SK-N-SH treated with all-trans-retinoic acid at 6 μM for 48 hours (cell line): ENCODE measurements at regions not wholly inside any gene's neighbourhood (a gene's known extent, or its start where the extent isn't known, plus 50 kb on each side); places are given as distances from the start of the nearest gene placed in this dataset.

ENCODE experiments used
- ATAC-seq: fragments of 200-7000 bp; cut with Tn5 transposase; 3 replicates; pipeline ENCODE4 v1.9.1; 2020; ENCODE audit warnings: mild to moderate bottlenecking, moderate library complexity
- ARNTL ChIP-seq: fragments of 450-650 bp; formaldehyde crosslinking; IDR thresholded peaks from 2 replicates; pipeline ENCODE4 v1.5.0; 2020; ENCODE audit warnings: low read depth, mild to moderate bottlenecking, moderate library complexity, borderline replicate concordance
- BACH2 ChIP-seq: fragments of 250-450 bp; sonication (Bioruptor Pico); IDR thresholded peaks from 2 replicates; pipeline ENCODE4 v1.9.0; 2021; ENCODE audit warnings: mild to moderate bottlenecking, borderline replicate concordance
- CSDC2 ChIP-seq: fragments of 250-450 bp; sonication (Bioruptor Pico); IDR thresholded peaks from 2 replicates; pipeline ENCODE4 v1.5.0; 2020; ENCODE audit warnings: mild to moderate bottlenecking, moderate library complexity
- CSRNP3 ChIP-seq: fragments of 250-450 bp; sonication (Bioruptor Pico); IDR thresholded peaks from 2 replicates; pipeline ENCODE4 v1.5.1; 2021; ENCODE audit warnings: mild to moderate bottlenecking, moderate library complexity
- ESRRG ChIP-seq: fragments of 250-450 bp; sonication (Bioruptor Pico); IDR thresholded peaks from 2 replicates; pipeline ENCODE4 v1.6.1; 2021; ENCODE audit warnings: mild to moderate bottlenecking
- GLIS3 ChIP-seq: fragments of 250-450 bp; sonication (Bioruptor Pico); IDR thresholded peaks from 2 replicates; pipeline ENCODE4 v1.5.0; 2020; ENCODE audit warnings: mild to moderate bottlenecking, moderate library complexity
- ISL1 ChIP-seq: fragments of 250-450 bp; sonication (Bioruptor Pico); IDR thresholded peaks from 2 replicates; pipeline ENCODE4 v2.1.2; 2022; ENCODE audit warnings: mild to moderate bottlenecking, moderate library complexity
- OSR1 ChIP-seq: fragments of 250-450 bp; sonication (Bioruptor Pico); IDR thresholded peaks from 2 replicates; pipeline ENCODE4 v1.8.0; 2022; ENCODE audit warnings: moderate library complexity, mild to moderate bottlenecking, inconsistent platforms
- PATZ1 ChIP-seq: fragments of 250-450 bp; sonication (Bioruptor Pico); IDR thresholded peaks from 2 replicates; pipeline ENCODE4 v1.8.0; 2020; ENCODE audit warnings: mild to moderate bottlenecking, moderate library complexity, borderline replicate concordance
- PPARA ChIP-seq: fragments of 250-450 bp; sonication (Bioruptor Pico); IDR thresholded peaks from 2 replicates; pipeline ENCODE4 v1.5.0; 2020; ENCODE audit warnings: mild to moderate bottlenecking, borderline replicate concordance
- RARB ChIP-seq: fragments of 250-450 bp; sonication (Bioruptor Pico); IDR thresholded peaks from 2 replicates; pipeline ENCODE4 v1.8.0; 2021; ENCODE audit warnings: mild to moderate bottlenecking, moderate library complexity
- SNAI2 ChIP-seq: fragments of 250-450 bp; sonication (Bioruptor Pico); IDR thresholded peaks from 2 replicates; pipeline ENCODE4 v1.5.0; 2020; ENCODE audit warnings: mild to moderate bottlenecking, moderate library complexity
- TCF4 ChIP-seq: fragments of 250-450 bp; sonication (Bioruptor Pico); IDR thresholded peaks from 2 replicates; pipeline ENCODE4 v1.8.0; 2021; ENCODE audit warnings: mild to moderate bottlenecking, moderate library complexity, borderline replicate concordance
- TOX ChIP-seq: fragments of 250-450 bp; sonication (Bioruptor Pico); IDR thresholded peaks from 2 replicates; pipeline ENCODE4 v1.8.0; 2021; ENCODE audit warnings: mild to moderate bottlenecking, moderate library complexity, borderline replicate concordance
- ZC3H10 ChIP-seq: fragments of 250-450 bp; sonication (Bioruptor Pico); IDR thresholded peaks from 2 replicates; pipeline ENCODE4 v1.5.1; 2021; ENCODE audit warnings: mild to moderate bottlenecking, moderate library complexity
- ZFP3 ChIP-seq: fragments of 250-450 bp; sonication (Bioruptor Pico); IDR thresholded peaks from 2 replicates; pipeline ENCODE4 v1.5.0; 2020; ENCODE audit warnings: mild to moderate bottlenecking, moderate library complexity
- ZFP30 ChIP-seq: fragments of 450-650 bp; formaldehyde crosslinking; IDR thresholded peaks from 2 replicates; pipeline ENCODE4 v1.5.0; 2022; ENCODE audit warnings: mild to moderate bottlenecking, moderate library complexity
- ZNF565 ChIP-seq: fragments of 450-650 bp; formaldehyde crosslinking; conservative IDR thresholded peaks from 2 replicates; pipeline ENCODE4 v1.5.0; 2020; ENCODE audit warnings: low read depth, mild to moderate bottlenecking, moderate library complexity
- ZNF70 ChIP-seq: fragments of 450-650 bp; formaldehyde crosslinking; IDR thresholded peaks from 2 replicates; pipeline ENCODE4 v1.5.0; 2020; ENCODE audit warnings: mild to moderate bottlenecking, moderate library complexity
- ZNF8 ChIP-seq: fragments of 450-650 bp; formaldehyde crosslinking; IDR thresholded peaks from 2 replicates; pipeline ENCODE4 v1.5.0; 2020; ENCODE audit warnings: mild to moderate bottlenecking, moderate library complexity
- TF ChIP-seq, protein P1 (sequence below): fragments of 250-450 bp; sonication (Bioruptor Pico); IDR thresholded peaks from 2 replicates; pipeline ENCODE4 v1.5.1; 2020; ENCODE audit warnings: low read depth, mild to moderate bottlenecking, moderate library complexity
- TF ChIP-seq, protein P2 (sequence below): fragments of 250-450 bp; sonication (Bioruptor Pico); IDR thresholded peaks from 2 replicates; pipeline ENCODE4 v1.5.0; 2020; ENCODE audit warnings: mild to moderate bottlenecking, moderate library complexity

DNA sequence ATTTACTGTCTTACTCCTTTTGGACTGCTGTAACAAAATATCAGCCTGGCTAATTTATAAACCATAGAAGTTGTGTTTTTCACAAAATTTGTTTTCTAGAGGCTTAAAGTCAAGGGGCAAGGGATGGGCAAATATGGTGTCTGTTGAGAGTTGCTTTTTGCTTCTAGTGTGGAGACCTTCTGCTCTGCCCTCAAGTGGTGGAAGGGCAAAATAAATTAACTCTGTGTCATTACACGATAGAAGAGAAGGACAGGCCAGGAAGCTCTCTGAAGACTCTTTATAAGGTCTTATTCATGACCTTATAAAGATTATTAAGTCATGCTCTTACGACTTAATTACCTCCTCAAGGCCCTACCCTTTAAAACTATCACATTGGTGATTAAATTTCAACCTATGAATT is 181.2 kb upstream of the LRATD1 start:
- no peak for TF ChIP-seq PPARA
- TF ChIP-seq ISL1 (CRISPR knock-in tag) = no peak
- no peak for TF ChIP-seq ZFP3 (CRISPR knock-in tag)
- TF ChIP-seq ARNTL (CRISPR knock-in tag) = no peak
- TF ChIP-seq ZNF565 (CRISPR knock-in tag) = no peak
- TF ChIP-seq SNAI2 (CRISPR knock-in tag) = no peak
- no peak for TF ChIP-seq ZC3H10 (CRISPR knock-in tag)
- TF ChIP-seq OSR1 (CRISPR knock-in tag) = no peak
- TF ChIP-seq ZNF8 (CRISPR knock-in tag) = no peak
- no peak for TF ChIP-seq CSRNP3 (CRISPR knock-in tag)
- TF ChIP-seq ZFP30 (CRISPR knock-in tag) = no peak
- no peak for TF ChIP-seq RARB
- TF ChIP-seq PATZ1 (CRISPR knock-in tag) = no peak
- no peak for TF ChIP-seq BACH2 (CRISPR knock-in tag)
- no peak for TF ChIP-seq TOX (CRISPR knock-in tag)
- TF ChIP-seq ZNF70 (CRISPR knock-in tag) = no peak
- TF ChIP-seq CSDC2 (CRISPR knock-in tag) = no peak
- no peak for TF ChIP-seq ESRRG (CRISPR knock-in tag)
- TF ChIP-seq, protein P1, sequence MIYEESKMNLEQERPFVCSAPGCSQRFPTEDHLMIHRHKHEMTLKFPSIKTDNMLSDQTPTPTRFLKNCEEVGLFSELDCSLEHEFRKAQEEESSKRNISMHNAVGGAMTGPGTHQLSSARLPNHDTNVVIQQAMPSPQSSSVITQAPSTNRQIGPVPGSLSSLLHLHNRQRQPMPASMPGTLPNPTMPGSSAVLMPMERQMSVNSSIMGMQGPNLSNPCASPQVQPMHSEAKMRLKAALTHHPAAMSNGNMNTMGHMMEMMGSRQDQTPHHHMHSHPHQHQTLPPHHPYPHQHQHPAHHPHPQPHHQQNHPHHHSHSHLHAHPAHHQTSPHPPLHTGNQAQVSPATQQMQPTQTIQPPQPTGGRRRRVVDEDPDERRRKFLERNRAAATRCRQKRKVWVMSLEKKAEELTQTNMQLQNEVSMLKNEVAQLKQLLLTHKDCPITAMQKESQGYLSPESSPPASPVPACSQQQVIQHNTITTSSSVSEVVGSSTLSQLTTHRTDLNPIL (CRISPR knock-in tag) = no peak
- no peak for ATAC-seq

- TF ChIP-seq PPARA (no peak), CSDC2 (CRISPR knock-in tag) (no peak), ZC3H10 (CRISPR knock-in tag) (no peak), ARNTL (CRISPR knock-in tag) (no peak), RARB (no peak), CSRNP3 (CRISPR knock-in tag) (no peak), ZNF565 (CRISPR knock-in tag) (no peak), ISL1 (CRISPR knock-in tag) (no peak), OSR1 (CRISPR knock-in tag) (no peak)
- no peak for ATAC-seq
Observed at GRCh38 chr2:14454202-14454601, 178.3 kb upstream of the LRATD1 start.

DNA sequence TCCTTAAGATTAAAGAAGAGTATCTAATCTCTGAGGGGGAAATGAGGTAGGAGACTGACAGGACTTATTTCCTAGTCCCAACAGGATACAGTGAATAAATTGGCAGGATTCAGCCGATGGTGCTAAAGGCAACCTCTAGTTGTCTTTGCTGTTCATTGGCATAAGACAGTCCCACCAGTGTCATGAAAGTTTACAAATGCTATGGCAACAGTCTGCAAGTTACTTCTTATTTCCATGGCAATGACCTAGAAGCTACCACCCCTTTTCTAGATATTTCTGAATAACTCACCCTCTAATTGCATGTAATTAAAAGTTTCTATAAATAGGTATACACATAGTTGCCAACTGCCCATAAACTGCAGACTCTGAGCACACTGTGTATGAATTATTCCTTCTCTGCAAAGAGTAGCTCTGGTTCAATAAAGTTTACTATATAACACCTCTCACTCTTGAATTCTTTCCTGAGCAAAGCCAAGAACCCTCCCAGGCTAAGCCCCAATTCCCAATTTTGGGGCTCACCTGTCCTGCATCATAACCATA is 172.7 kb upstream of the LRATD1 start:
- no peak for ATAC-seq
- TF ChIP-seq, protein P2, sequence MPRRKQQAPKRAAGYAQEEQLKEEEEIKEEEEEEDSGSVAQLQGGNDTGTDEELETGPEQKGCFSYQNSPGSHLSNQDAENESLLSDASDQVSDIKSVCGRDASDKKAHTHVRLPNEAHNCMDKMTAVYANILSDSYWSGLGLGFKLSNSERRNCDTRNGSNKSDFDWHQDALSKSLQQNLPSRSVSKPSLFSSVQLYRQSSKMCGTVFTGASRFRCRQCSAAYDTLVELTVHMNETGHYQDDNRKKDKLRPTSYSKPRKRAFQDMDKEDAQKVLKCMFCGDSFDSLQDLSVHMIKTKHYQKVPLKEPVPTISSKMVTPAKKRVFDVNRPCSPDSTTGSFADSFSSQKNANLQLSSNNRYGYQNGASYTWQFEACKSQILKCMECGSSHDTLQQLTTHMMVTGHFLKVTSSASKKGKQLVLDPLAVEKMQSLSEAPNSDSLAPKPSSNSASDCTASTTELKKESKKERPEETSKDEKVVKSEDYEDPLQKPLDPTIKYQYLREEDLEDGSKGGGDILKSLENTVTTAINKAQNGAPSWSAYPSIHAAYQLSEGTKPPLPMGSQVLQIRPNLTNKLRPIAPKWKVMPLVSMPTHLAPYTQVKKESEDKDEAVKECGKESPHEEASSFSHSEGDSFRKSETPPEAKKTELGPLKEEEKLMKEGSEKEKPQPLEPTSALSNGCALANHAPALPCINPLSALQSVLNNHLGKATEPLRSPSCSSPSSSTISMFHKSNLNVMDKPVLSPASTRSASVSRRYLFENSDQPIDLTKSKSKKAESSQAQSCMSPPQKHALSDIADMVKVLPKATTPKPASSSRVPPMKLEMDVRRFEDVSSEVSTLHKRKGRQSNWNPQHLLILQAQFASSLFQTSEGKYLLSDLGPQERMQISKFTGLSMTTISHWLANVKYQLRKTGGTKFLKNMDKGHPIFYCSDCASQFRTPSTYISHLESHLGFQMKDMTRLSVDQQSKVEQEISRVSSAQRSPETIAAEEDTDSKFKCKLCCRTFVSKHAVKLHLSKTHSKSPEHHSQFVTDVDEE (CRISPR knock-in tag) = no peak
- TF ChIP-seq ESRRG (CRISPR knock-in tag) (no peak), ZNF8 (CRISPR knock-in tag) (no peak), BACH2 (CRISPR knock-in tag) (no peak), ZC3H10 (CRISPR knock-in tag) (no peak), ZNF565 (CRISPR knock-in tag) (no peak), ZNF70 (CRISPR knock-in tag) (no peak), PPARA (no peak), PATZ1 (CRISPR knock-in tag) (no peak), TCF4 (CRISPR knock-in tag) (no peak), ZFP3 (CRISPR knock-in tag) (no peak), ARNTL (CRISPR knock-in tag) (no peak), OSR1 (CRISPR knock-in tag) (no peak), GLIS3 (CRISPR knock-in tag) (no peak), CSDC2 (CRISPR knock-in tag) (no peak)
- TF ChIP-seq, all 23 proteins: peak for 0
